ENCODE measurements at regions not wholly inside any gene's neighbourhood (a gene's known extent, or its start where the extent isn't known, plus 50 kb on each side); places are given as distances from the start of the nearest gene placed in this dataset.

DNA sequence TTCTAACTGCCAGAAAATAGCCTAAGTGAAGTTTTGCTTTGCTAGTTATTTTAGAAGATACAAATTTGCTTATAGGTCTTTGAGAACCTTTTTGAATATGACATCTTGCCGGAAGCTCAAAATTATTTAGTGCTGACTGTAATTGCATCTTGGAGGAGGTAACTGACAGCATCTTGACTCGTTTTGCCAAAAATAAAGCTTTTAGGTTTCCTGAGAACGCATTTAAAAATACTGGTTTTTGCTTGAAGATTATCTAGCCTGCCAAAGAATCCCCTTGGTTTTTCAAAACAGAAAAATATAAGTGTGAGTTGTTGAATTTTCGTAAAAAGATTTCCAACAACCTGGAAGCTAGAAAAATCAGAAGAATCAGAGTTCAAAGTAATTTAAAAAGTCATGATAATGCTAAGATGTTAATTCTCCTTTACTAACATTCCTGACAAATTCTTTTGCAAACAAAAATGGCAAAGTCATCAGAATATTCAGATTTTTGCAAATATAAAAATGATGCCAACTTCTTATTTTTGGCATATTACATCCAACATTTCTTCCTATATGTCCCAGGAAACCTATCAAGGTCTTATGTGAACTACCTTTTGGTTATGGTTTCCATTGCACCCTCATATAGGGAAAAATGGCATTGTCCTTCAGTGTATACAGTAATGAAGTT, 178.0 kb upstream of the SLC8A1 start:
- TF ChIP-seq TAF1 (IDR thresholded peaks at IDR 0.05; ENCODE audit: borderline replicate concordance, insufficient read depth, low read length) (no peak), POLR2AphosphoS5 (IDR thresholded peaks at IDR 0.05; ENCODE audit: low read depth, low read length) (no peak), SIN3A (IDR thresholded peaks at IDR 0.05; ENCODE audit: borderline replicate concordance, insufficient read depth, low read length) (no peak)
- TF ChIP-seq, protein P1, sequence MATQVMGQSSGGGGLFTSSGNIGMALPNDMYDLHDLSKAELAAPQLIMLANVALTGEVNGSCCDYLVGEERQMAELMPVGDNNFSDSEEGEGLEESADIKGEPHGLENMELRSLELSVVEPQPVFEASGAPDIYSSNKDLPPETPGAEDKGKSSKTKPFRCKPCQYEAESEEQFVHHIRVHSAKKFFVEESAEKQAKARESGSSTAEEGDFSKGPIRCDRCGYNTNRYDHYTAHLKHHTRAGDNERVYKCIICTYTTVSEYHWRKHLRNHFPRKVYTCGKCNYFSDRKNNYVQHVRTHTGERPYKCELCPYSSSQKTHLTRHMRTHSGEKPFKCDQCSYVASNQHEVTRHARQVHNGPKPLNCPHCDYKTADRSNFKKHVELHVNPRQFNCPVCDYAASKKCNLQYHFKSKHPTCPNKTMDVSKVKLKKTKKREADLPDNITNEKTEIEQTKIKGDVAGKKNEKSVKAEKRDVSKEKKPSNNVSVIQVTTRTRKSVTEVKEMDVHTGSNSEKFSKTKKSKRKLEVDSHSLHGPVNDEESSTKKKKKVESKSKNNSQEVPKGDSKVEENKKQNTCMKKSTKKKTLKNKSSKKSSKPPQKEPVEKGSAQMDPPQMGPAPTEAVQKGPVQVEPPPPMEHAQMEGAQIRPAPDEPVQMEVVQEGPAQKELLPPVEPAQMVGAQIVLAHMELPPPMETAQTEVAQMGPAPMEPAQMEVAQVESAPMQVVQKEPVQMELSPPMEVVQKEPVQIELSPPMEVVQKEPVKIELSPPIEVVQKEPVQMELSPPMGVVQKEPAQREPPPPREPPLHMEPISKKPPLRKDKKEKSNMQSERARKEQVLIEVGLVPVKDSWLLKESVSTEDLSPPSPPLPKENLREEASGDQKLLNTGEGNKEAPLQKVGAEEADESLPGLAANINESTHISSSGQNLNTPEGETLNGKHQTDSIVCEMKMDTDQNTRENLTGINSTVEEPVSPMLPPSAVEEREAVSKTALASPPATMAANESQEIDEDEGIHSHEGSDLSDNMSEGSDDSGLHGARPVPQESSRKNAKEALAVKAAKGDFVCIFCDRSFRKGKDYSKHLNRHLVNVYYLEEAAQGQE (IDR thresholded peaks at IDR 0.05; ENCODE audit: insufficient read depth in 1 of 2, low read depth in 2 of 2, low read length in 2 of 2), result no peak
